GM19023 (cell line): ENCODE measurements at regions not wholly inside any gene's neighbourhood (a gene's known extent, or its start where the extent isn't known, plus 50 kb on each side); places are given as distances from the start of the nearest gene placed in this dataset.
A peak's percentile ranks its signal among the peaks of the same experiment; 100 is the strongest.
"Not testable (repeated sequence)": the region's sequence is repeated elsewhere in the genome, so short reads cannot be mapped to it uniquely, and the experiment has no call there.

Source experiments
- ATAC-seq: cut with Tn5 transposase; IDR thresholded peaks from one replicate; pipeline ENCODE4 v1.9.1; 2021; ENCODE audit warnings: mild to moderate bottlenecking, moderate library complexity; ENCODE audit not compliant: unreplicated experiment

DNA sequence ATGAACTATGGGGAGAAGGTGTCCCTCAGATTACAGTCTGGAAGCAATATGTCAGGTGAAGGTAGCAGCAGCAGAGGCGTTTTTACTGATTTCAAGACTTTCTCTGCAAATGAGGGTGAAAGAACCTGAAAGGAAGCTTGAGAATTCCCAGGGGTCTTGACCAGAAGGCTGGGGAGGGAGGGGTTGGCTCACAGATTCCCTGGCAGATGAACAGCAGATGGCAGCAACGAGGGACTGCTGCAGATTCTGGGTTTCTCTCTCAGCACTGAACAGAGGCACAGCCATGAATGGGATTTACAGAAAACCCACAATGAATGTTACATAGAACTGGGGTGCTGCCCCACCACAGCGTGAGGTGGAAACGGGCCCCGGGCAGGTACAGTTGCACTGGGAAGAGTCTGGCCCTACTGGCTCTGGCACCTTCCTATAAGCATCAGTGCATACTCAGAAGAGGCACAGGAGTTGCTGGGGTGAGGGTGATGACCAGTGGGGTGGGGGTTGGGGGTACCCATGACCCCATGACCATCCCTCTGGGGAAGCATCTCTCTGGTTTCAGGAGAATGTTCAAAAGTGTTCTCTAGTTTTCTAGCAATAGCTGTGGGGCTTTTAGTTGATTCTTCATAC, 317.8 kb downstream of the SH2D4B start:
- ATAC-seq = peak; percentile 79

DNA sequence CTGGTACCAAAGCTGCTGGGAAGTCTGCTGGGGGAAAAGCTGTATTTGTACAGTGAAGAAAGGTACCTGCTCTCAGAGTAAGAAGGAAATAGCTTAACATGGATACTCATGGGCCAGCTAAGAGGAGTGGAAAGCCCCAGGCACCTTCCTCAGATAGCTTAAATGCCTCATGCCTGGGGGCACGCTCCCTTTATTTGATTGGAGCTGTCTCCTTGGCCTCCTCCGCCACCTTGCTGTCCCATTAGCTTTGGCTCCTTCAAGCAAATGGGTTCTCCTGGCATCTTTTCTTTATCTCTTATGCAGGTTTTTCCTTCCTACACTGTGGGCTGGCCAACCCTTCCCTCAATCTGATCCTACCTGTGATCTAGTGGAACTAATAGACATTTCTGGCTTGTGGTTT, 318.5 kb downstream of the SH2D4B start:
- ATAC-seq = no peak

DNA sequence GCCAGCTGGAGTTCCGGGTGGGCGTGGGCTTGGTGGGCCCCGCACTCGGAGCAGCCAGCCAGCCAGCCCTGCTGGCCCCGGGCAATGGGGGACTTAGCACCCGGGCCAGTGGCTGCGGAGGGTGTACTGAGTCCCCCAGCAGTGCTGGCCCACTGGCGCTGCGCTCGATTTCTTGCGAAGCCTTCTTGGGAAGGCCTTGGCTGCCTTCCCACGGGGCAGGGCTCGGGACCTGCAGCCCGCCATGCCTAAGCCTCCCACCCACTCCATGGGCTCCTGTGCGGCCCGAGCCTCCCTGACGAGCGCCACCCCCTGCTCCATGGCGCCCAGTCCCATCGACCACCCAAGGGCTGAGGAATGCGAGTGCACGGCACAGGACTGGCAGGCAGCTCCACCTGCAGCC, 321.6 kb downstream of the SH2D4B start:
- not testable (repeated sequence) for ATAC-seq

DNA sequence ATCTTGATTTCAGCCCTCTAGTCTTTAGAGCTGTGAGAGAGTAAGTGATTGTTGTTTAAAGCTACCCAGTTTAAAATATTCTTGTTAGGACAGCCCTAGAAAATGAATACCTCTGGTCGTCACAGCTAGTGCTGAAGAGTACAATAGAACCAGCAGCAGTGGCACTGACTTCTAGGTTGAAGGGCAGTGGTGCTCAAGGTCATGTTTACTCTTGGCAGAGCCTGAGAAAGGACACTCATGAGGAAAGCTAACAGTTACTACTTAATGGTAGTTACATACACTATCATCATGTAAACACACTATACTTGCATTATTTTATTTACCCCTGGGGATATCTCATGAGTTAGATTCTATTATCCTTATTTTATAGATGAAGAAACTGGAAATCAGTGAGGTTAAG, 323.0 kb downstream of the SH2D4B start:
- ATAC-seq = no peak

DNA sequence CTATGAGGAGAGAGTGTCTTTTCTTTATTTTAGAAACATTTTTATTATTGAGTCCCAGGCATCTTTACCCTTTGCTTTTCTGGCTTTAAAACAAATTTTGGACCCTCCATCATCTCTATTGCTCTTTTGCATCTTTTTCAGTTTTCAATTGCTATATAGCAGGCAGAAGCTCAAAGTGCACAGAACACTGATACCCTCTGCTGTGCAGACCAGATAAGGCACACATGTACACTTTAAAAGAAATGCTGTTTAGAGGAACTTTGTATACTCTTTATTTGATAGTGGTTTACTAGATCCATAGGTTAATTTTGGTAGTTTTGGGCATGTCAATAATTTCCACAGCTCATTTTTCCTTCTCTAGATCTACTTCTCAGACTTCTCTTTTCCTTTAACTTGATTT, 324.2 kb downstream of the SH2D4B start:
- no peak for ATAC-seq

DNA sequence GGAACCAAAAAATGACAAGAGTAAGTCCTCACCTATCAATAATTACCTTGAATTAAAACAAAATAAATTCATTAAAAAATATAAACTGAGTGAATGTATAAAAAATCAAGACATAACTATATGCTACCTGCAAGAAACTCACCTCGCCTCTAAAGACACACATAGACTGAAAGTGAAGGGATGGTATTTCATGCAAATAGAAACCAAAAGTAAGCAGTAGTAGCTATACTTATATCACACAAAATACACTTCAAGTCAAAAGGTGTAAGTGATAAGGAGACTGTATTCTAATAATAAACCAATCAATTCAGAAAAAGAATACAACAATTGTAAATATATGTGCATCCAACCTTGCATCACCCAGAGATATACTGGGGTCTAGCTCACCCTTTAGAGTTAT, 332.6 kb downstream of the SH2D4B start:
- peak; percentile 92 for ATAC-seq

DNA sequence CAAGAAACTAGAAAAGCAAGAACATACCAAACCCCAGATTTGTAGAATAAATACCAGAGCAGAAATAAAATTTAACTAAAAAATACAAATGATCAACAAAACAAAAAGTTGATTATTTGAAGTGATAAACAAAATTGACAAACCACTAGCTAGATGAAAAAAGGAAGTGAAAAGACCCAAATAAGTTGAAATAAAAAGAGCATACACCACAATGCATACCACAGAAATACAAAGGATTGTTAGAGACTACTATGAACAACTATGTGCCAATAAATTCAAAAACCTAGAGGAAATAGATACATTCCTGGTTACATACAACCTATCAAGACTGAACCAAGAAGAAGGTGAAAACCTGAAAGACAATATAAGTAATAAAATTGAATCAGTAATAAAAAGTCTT, 333.4 kb downstream of the SH2D4B start:
- ATAC-seq = no peak

DNA sequence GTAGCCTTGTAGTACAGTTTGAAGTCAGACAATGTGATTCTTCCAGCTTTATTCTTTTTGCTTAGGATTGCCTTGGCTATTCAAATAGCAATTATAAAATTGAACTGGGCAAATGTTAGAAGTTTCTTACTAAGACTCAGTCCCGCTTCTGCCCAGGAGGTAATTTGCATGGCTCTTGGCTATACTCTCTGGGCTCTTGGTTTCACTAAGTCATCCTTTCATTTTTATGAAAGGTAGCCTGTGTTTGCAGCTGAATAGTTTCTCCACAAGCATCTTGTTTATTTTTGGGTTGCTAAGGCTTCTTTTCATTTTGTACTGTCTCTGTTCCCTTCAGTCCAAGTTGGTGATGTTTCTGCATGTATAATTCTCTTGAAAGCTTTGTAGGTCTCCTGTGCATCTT, 340.6 kb downstream of the SH2D4B start:
- no peak for ATAC-seq

DNA sequence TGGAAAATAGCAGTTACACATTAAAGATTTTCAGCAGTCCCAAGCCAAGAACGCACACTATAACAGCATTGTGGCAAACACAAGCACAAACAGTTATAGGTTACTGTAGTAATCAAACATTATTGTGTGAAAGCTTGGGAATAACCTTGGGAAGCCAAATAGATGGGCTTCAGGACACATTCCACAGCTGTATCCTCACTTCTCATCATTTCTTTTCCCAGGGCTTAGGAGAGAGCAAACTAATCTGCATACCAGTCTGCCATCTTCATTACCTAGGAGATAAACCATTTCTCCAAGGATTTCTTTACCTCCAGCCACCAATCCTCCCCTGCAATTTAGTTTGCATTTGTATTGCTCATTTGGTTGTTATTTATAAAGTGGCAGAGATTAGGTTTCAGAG, 352.4 kb downstream of the SH2D4B start:
- ATAC-seq = no peak

DNA sequence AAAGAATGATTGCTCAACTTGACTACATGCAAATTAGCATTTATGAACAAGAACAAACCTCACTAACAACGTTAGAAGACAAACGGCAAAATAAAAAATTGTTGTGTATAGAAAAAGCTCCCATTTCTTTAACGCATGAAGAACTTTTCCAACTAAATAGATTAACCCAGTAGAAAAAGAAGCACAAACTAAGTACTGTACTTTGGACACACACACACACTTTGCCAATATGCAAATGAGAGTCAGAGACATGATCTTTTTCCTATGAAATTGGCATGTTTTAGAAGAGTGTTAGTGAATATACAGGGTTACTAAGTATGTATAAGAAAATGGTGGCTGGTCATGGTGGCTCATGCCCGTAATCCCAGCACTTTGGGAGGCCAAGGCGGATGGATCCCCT, 355.6 kb downstream of the SH2D4B start:
- ATAC-seq = no peak

DNA sequence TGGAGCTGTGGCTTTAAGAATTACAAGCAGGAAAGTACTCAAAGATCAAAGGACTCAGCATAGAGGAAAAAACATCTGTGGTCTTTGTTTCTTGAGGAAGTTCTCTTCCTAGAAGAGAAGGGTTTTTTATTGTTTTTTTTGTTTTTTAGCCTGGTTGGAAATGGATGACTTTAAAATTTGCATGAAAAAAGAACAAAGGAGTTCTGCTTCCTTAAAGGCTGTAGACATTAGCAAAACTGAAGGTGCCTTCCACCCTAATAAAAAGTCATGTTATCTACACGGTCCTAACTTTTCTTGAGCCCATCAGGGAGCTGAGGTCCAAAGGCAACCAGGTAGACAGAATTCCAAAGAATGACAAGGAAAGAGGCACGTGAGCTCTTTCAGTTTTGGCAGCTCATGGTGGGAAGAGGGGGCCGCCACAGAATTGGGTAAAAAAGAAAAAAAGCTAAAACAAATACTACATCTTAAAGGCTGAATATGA, 356.6 kb downstream of the SH2D4B start:
- ATAC-seq = no peak

DNA sequence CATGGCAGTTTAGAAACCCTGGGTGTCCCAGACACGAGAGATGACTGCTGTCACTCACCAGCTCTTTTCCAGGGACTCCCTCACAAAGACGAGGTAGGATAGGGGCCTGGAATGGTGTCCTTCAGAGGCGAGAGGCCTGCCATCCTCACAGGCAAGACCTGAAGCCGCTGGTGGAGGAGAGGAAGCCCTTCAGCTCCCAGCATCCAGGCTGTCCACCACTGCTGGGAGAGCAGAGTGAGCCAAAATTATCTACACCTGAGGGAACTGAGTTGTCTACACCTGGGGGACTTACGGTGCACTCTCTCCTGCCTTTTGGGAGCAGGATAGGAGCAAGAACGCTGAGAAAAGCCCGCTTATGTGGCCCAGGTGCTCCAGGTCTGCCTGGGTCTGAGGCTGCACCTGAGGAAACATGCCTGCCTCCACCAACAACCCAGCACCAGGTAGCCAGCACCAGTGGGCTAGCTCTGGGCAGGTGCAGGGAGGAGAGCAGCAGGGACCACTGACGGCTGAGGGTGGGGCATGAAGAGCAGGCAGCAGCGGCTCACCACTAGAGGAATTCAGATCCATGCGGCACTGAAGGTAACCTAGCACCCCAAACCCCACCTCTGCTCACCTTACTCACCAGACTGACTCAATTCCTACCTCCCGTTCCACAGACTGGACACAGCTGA, 357.2 kb downstream of the SH2D4B start:
- no peak for ATAC-seq

DNA sequence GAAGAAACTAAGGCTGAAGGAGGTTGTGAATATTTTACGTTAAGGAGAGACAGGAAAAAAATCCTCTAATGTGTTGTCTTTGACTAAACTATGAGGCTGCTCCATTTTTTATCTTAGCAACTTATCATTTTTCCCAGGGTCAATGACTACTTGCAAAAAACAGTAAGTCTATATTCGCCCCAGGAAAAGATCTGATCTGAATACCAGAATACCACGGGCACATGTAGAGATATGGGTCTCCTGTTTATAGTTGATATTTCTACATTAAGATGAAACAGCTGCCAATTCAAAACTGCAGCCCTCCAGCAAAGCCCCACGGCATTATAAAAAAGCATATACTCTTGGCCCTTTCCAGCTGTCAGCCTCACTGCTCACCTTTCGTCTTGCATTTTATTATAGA, 358.4 kb downstream of the SH2D4B start:
- ATAC-seq = no peak

DNA sequence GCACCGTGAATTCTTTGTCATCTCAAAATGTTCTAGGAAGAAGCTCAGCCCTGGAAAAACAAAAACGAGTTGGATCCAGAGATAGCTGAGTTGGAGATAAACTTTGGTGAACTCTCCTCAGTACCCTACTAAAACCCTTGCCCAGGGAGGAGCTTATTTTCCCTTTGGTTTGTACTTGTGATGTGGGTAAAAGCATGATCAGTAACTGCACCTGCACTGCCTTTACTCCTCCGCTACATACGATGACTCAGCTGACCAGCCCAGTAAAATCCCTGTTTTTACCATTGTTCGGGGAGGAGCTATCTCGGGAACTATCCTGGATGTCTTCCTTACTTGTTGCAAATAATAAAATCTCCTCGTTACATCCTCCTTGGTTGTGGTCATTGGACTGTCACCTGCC, 359.3 kb downstream of the SH2D4B start:
- no peak for ATAC-seq

DNA sequence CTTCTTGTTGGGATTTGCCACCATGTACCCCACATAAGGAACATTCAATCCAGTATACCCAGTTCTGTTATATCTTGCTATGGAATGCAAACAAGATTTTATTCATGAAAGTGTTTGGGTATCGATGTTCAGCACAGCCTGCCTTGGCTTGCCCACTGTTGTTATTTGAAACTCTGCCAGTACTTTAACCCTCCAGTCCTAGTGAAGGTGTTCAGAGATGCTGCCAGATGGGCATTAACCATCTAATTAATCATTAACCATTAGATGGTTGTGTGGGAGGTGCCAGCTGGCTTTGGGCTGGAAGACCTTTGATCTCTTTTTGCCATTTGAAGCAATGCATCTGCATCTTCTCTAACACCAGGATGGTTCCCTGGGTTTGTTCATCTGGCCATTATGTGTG, 363.0 kb downstream of the SH2D4B start:
- no peak for ATAC-seq

DNA sequence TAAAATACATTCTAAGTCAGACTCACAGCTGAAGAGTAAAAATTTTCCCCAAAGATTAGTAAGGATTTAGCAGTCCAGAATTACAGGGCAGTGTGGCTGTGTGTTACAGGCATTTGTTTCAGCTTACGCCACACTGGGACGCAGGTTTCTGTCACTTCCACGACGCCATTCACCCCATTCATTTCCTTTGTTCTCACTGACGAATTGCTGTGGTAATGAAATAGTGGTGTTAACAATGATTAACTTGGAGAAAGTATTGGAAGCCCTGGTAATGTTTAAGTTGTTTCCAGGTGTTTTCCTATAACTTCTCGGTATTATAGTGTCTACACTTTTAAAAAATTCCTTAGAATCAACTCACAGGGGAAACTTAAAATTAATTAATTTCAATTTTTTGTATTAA, 370.9 kb downstream of the SH2D4B start:
- no peak for ATAC-seq

DNA sequence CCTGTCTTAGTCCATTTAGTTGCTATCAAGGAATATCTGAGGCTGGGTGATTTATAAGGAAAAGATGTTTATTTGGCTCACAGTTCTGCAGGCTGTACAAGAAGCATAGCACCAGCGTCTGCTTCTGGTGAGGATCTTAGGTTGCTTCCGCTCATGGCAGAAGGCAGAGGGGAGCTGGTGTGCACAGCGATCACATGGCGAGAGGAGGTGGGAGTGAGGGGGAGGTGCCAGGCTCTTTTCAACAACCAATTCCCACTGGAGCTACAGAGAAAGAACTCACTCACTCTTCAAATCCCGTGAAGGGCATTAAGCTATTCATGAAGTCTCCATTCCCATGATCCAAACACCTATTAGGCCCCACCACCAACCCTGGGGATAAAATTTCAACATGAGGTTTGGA, 371.6 kb downstream of the SH2D4B start:
- no peak for ATAC-seq

DNA sequence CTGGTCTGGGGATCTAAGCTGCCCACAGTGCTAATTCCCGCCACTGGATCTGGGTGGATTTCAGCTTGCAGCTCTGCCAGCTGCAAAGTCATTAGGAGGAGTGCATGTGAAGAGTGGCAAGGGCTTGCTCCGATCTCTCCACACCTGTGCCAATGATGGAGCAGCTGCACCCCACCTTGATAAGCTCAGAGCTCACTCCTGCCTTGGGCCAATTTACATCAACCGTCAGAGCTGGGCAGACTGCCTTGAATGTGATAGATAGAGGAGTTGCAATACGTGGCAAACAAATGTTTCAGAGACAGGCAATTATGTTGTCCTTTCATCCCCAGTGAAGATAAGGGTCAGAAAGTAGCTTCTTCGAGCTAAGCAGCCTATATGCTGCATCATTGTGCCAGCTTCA, 379.9 kb downstream of the SH2D4B start:
- no peak for ATAC-seq

DNA sequence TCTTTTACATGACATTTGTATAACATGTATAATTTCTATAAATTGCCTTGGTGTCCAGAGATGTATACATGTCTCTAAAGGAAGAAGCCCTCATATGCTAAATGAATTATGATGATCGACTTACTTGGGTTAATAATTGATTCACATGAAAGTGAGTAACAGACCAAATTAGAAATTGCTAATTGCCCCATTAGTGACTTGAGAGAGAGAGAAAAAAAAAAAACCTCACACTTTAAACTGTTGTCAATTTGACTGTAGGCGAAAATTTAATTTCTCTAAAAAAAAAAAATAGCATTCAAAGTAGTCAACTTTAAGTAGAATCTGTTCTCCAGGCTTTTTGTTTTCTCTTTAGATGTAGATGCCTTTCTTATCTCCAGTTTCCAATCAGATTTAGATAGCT, 383.3 kb downstream of the SH2D4B start:
- ATAC-seq = no peak

DNA sequence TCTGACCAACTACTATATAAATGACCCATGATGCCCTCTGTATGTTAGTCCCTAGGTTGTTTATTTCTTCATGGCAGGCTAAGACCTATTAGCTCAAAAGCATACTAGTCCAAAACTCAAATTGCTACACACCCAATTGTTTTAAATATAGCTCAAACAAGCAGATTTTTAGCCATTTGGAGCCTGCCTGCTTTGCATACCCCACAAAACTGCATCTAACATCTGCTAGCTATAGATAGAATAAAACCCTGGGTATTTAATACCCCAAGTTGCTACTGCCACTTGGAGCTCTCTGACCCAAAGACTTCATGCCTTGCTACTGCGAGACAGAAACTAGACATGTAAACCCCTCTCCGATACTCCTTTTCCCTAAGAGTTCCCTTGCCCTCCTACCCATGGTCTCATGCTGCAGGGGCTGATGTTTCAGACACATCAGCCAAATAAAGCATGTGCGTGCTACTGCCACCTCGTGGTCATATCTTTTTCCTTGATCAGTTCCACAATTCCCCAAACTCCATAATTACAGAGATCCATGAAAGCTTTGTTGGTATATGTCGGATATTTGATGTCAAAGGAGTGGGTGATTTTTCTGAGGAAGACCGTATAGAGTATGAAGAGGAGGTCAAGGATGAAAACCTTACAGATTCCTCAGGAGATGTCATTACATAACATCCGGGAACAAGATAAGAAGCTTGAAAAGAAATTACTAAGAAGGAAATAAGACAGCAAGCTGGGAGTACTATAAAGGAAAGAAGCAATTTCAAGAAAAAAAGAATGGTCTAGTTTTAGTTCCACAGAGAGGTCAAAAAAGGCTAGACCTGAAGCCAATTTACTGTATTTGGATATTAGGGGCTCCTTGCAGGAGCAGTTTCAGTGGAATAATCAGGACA, 386.6 kb downstream of the SH2D4B start:
- ATAC-seq = no peak

DNA sequence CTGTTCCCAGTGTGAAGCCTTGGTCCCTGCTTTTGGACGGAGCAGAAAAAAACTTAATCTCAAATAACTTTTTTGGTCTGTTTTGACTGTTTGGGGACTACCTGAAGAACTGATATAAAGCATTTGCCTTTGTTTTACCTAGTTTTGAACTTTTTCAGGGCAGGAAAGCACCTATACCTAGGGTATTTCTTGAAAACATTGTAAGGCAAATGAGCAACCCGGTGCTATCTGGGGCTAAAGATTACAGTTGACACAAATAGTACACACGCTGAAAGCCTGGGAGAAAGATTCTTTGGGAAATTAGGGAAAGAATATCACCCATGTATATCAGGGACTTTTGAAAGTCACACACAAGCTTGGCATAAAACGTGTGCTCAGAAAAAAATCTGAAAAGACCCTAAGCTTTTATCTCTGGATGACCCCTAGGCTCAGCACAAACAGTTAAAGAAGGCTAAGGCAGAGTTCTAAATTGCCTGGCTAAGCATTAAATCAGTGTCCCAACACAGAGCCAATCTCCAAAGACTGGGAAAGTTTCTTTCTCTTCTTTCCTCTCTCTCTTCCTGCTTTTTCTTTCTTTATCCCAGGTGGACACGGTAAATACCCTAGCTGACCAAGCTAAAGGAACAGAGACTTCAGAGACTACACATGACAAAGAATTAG, 389.8 kb downstream of the SH2D4B start:
- ATAC-seq = no peak
